Activated CD8-positive, alpha-beta T cell treated with anti-CD3 and anti-CD28 coated beads for 36 hours (primary cell): ENCODE measurements at regions not wholly inside any gene's neighbourhood (a gene's known extent, or its start where the extent isn't known, plus 50 kb on each side); places are given as distances from the start of the nearest gene placed in this dataset.

ENCODE experiments used
- ATAC-seq: fragments of 200-7000 bp; cut with Tn5 transposase; one replicate; pipeline ENCODE4 v1.10.0; 2021; ENCODE audit warnings: mild to moderate bottlenecking, moderate library complexity
- CTCF ChIA-PET: fragments of 350-600 bp; sonication (Branson Sonifier 250); formaldehyde crosslinking; loops from one replicate; lab custom pipeline; 2021; ENCODE audit warnings: antibody characterized with exemption; lab: Charles Lee
- POLR2A ChIA-PET: fragments of 350-600 bp; sonication (Branson Sonifier 250); formaldehyde crosslinking; loops from one replicate; lab custom pipeline; 2021; ENCODE audit warnings: antibody characterized with exemption; lab: Charles Lee
- DNase-seq: peaks from one replicate; pipeline ENCODE4 v3.0.0-alpha.2; 2020
- H3K27ac Mint-ChIP-seq: one replicate; pipeline ENCODE4 v1.8.0; 2021; ENCODE audit warnings: mild to moderate bottlenecking, mixed read lengths
- H3K27me3 Mint-ChIP-seq: one replicate; pipeline ENCODE4 v1.8.0; 2021; ENCODE audit warnings: mixed read lengths
- H3K36me3 Mint-ChIP-seq: one replicate; pipeline ENCODE4 v1.8.0; 2021; ENCODE audit warnings: low read depth, mixed read lengths
- H3K4me1 Mint-ChIP-seq: one replicate; pipeline ENCODE4 v1.8.0; 2021; ENCODE audit warnings: low read depth, mixed read lengths
- H3K4me3 Mint-ChIP-seq: one replicate; pipeline ENCODE4 v1.8.0; 2021; ENCODE audit warnings: mild to moderate bottlenecking, moderate library complexity, mixed read lengths
- H3K9me3 Mint-ChIP-seq: one replicate; pipeline ENCODE4 v1.8.0; 2021; ENCODE audit warnings: mixed read lengths
- CTCF ChIP-seq: fragments of 200-600 bp; IDR thresholded peaks from one replicate; pipeline ENCODE4 v1.8.0; 2022; ENCODE audit warnings: antibody characterized with exemption, mild to moderate bottlenecking
- intact Hi-C: fragments of 100-400 bp; cut with micrococcal nuclease; formaldehyde crosslinking; loops from one replicate; pipeline ENCODE4 v1.10.0; 2022

- H3K4me1 Mint-ChIP-seq = no peaks in the 10 kb centered on the region
- CTCF ChIA-PET = interaction anchor here (1.5 kb wide), 1 partner anchor 23 kb away, joined by 4 read pairs; no protein-coding TSS in a partner anchor
- no peak for DNase-seq
- intact Hi-C loops = no loop called here
- no peak overlapping the region for H3K27ac Mint-ChIP-seq
- no peak for ATAC-seq
- no peak for TF ChIP-seq CTCF
- H3K4me3 Mint-ChIP-seq = no peak overlapping the region
- POLR2A ChIA-PET = no interaction called here
- no peaks in the 10 kb centered on the region for H3K9me3 Mint-ChIP-seq
- H3K27me3 Mint-ChIP-seq = peaks cover 13% of the 10 kb centered on the region
- no peaks in the 10 kb centered on the region for H3K36me3 Mint-ChIP-seq
These were observed 88.3 kb upstream of the NGF start for GRCh38 chr1:115426231-115426771.

GRCh38 chr1:115425442-115425841 lies 87.4 kb upstream of the NGF start:
- Mint-ChIP-seq H3K36me3 (no peaks in the 10 kb centered on the region), H3K4me3 (no peak overlapping the region), H3K4me1 (peaks cover 2% of the 10 kb centered on the region), H3K27ac (no peak overlapping the region), H3K27me3 (peaks cover 13% of the 10 kb centered on the region), H3K9me3 (no peaks in the 10 kb centered on the region)
- ChIA-PET POLR2A (no interaction called here), CTCF (no interaction called here)
- DNase-seq (no peak), ATAC-seq (no peak)
- intact Hi-C loops = no loop called here
- TF ChIP-seq CTCF = no peak

- ChIA-PET POLR2A (interaction anchor here (0.6 kb wide), 1 partner anchor 12 kb away, joined by 3 read pairs; no protein-coding TSS in a partner anchor), CTCF (no interaction called here)
- H3K4me1 Mint-ChIP-seq = peaks cover 7% of the 10 kb centered on the region
- no peak overlapping the region for H3K4me3 Mint-ChIP-seq
- peaks cover 13% of the 10 kb centered on the region for H3K27me3 Mint-ChIP-seq
- intact Hi-C loops = no loop called here
- no peak overlapping the region for H3K27ac Mint-ChIP-seq
- no peaks in the 10 kb centered on the region for H3K36me3 Mint-ChIP-seq
- no peak for ATAC-seq
- DNase-seq = no peak
- no peak for TF ChIP-seq CTCF
- no peaks in the 10 kb centered on the region for H3K9me3 Mint-ChIP-seq
These were observed 85.7 kb upstream of the NGF start for GRCh38 chr1:115423776-115424175.

- Mint-ChIP-seq H3K9me3 (peaks cover 2% of the 10 kb centered on the region), H3K4me3 (no peak overlapping the region), H3K4me1 (peaks cover 7% of the 10 kb centered on the region), H3K27ac (no peak overlapping the region), H3K36me3 (no peaks in the 10 kb centered on the region), H3K27me3 (peaks cover 14% of the 10 kb centered on the region)
- ChIA-PET CTCF (no interaction called here), POLR2A (no interaction called here)
- no peak for ATAC-seq
- no peak for TF ChIP-seq CTCF
- intact Hi-C loops = no loop called here
- DNase-seq = no peak
These were observed 81.5 kb upstream of the NGF start for GRCh38 chr1:115419571-115419970.

- Mint-ChIP-seq H3K4me1 (peaks cover 5% of the 10 kb centered on the region), H3K4me3 (no peak overlapping the region), H3K27me3 (peaks cover 21% of the 10 kb centered on the region), H3K27ac (no peak overlapping the region), H3K36me3 (no peaks in the 10 kb centered on the region), H3K9me3 (peaks cover 3% of the 10 kb centered on the region)
- ATAC-seq = no peak
- ChIA-PET POLR2A (no interaction called here), CTCF (no interaction called here)
- intact Hi-C loops = no loop called here
- TF ChIP-seq CTCF = no peak
- DNase-seq = no peak
These were observed 75.6 kb upstream of the NGF start for GRCh38 chr1:115413621-115414020.
